Putamen (tissue), 1 donor: ENCODE measurements at regions not wholly inside any gene's neighbourhood (a gene's known extent, or its start where the extent isn't known, plus 50 kb on each side); places are given as distances from the start of the nearest gene placed in this dataset.
A peak's percentile ranks its signal among the peaks of the same experiment; 100 is the strongest.

Source experiments
- DNase-seq: peaks from one replicate; pipeline ENCODE4 v3.0.0-alpha.2; 2016; ENCODE audit warnings: low spot score

GRCh38 chr18:41829647-41830516, 125.2 kb upstream of the PIK3C3 start:
- DNase-seq, result no peak

GRCh38 chr18:41828137-41828536, 126.9 kb upstream of the PIK3C3 start:
- DNase-seq, result no peak

GRCh38 chr18:41820784-41821183, 134.2 kb upstream of the PIK3C3 start:
- DNase-seq, result no peak

- no peak for DNase-seq
Measured at GRCh38 chr18:41818381-41819355, 136.4 kb upstream of the PIK3C3 start.

- DNase-seq, result no peak
Measured at GRCh38 chr18:41814651-41815050, 140.4 kb upstream of the PIK3C3 start.

- DNase-seq, result no peak
Measured at GRCh38 chr18:41809652-41810051, 145.4 kb upstream of the PIK3C3 start.

GRCh38 chr18:41805341-41805740, 149.7 kb upstream of the PIK3C3 start:
- no peak for DNase-seq

GRCh38 chr18:41798879-41799278, 156.2 kb upstream of the PIK3C3 start:
- DNase-seq, result no peak

GRCh38 chr18:41790687-41791086, 164.3 kb upstream of the PIK3C3 start:
- no peak for DNase-seq

GRCh38 chr18:41789001-41789400, 166.0 kb upstream of the PIK3C3 start:
- DNase-seq, result no peak

GRCh38 chr18:41783879-41784278, 171.2 kb upstream of the PIK3C3 start:
- peak; percentile 73 for DNase-seq

GRCh38 chr18:41783065-41783818, 171.8 kb upstream of the PIK3C3 start:
- DNase-seq, result no peak

GRCh38 chr18:41771973-41772372, 183.1 kb upstream of the PIK3C3 start:
- DNase-seq, result no peak

- no peak for DNase-seq
Measured at GRCh38 chr18:41769265-41769664, 185.8 kb upstream of the PIK3C3 start.

GRCh38 chr18:41768467-41768866, 186.6 kb upstream of the PIK3C3 start:
- DNase-seq, result no peak

GRCh38 chr18:41767960-41768359, 187.1 kb upstream of the PIK3C3 start:
- no peak for DNase-seq

- DNase-seq, result no peak
Measured at GRCh38 chr18:41765460-41765859, 189.6 kb upstream of the PIK3C3 start.

- peak; percentile 71 for DNase-seq
Measured at GRCh38 chr18:41763361-41763760, 191.7 kb upstream of the PIK3C3 start.

- no peak for DNase-seq
Measured at GRCh38 chr18:41761333-41762018, 193.6 kb upstream of the PIK3C3 start.

GRCh38 chr18:41758534-41758933, 196.5 kb upstream of the PIK3C3 start:
- DNase-seq, result no peak

GRCh38 chr18:41756141-41756540, 198.9 kb upstream of the PIK3C3 start:
- no peak for DNase-seq
